ENCODE measurements at regions not wholly inside any gene's neighbourhood (a gene's known extent, or its start where the extent isn't known, plus 50 kb on each side); places are given as distances from the start of the nearest gene placed in this dataset.
A peak's percentile ranks its signal among the peaks of the same experiment; 100 is the strongest.

DNA sequence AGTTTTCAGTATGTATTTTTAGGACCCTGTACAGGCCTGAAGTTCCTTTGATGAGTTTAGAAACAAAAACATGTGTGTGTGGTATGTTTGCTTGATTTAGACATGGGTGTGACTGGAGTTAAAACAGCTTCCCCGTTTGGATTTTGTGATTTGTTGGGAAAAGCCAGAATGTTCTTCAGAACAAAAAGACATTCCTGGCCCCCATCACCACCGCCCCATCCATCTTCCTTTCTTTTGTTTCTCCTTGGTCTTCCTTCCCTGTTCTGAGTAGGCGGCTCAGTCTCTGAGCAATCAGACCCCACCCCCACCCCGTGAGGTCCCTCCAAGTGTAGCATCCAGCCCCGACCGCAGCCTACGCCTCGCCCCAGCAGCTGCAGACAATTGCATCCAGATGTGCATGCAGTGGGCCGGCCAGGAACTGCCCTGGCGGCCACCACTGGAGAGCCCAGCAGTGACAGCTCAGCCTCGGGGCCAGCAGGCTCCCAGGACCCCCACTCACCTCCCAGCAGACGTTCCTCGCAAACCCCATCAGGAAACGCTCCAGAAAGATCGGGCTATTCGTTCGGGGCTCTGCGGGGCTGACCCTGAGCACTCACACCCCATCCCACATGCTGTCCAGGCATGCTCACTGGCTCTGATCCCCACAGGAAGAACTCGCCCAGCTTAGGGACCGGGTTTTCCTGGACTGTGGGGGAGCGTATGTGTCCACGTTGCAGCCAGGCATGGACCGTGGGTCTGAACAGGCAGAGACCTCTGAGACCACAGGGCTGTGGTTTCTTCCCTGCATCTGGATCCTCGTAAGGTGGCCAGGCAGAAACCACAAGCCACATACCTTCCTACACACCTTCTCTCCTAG, 99.8 kb upstream of the CDH5 start:
- Histone ChIP-seq H3K36me3 (ENCODE audit: control insufficient read depth, insufficient read depth, low read length) (no peaks in the 10 kb centered on the region), H3K27me3 (ENCODE audit: control insufficient read depth, insufficient read depth, low read length) (no peaks in the 10 kb centered on the region), H3K4me3 (ENCODE audit: low read depth, low read length) (no peak overlapping the region)
- CTCF ChIA-PET: interaction anchor here (0.6 to 1.7 kb wide), 5 partner anchors 13 to 1920 kb away, joined by 3 to 6 read pairs (median 4); no protein-coding TSS in a partner anchor
- peak; percentile 74 for DNase-seq (ENCODE audit: low read depth)
- TF ChIP-seq, protein P1, sequence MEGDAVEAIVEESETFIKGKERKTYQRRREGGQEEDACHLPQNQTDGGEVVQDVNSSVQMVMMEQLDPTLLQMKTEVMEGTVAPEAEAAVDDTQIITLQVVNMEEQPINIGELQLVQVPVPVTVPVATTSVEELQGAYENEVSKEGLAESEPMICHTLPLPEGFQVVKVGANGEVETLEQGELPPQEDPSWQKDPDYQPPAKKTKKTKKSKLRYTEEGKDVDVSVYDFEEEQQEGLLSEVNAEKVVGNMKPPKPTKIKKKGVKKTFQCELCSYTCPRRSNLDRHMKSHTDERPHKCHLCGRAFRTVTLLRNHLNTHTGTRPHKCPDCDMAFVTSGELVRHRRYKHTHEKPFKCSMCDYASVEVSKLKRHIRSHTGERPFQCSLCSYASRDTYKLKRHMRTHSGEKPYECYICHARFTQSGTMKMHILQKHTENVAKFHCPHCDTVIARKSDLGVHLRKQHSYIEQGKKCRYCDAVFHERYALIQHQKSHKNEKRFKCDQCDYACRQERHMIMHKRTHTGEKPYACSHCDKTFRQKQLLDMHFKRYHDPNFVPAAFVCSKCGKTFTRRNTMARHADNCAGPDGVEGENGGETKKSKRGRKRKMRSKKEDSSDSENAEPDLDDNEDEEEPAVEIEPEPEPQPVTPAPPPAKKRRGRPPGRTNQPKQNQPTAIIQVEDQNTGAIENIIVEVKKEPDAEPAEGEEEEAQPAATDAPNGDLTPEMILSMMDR (IDR thresholded peaks at IDR 0.05; ENCODE audit: insufficient read depth, low read depth, low read length): peak; percentile 40; the same call in 1 of the 2 replicates
- POLR2A ChIA-PET: interaction anchor here (0.7 kb wide), 1 partner anchor 1147 kb away, joined by 3 read pairs; no protein-coding TSS in a partner anchor

DNA sequence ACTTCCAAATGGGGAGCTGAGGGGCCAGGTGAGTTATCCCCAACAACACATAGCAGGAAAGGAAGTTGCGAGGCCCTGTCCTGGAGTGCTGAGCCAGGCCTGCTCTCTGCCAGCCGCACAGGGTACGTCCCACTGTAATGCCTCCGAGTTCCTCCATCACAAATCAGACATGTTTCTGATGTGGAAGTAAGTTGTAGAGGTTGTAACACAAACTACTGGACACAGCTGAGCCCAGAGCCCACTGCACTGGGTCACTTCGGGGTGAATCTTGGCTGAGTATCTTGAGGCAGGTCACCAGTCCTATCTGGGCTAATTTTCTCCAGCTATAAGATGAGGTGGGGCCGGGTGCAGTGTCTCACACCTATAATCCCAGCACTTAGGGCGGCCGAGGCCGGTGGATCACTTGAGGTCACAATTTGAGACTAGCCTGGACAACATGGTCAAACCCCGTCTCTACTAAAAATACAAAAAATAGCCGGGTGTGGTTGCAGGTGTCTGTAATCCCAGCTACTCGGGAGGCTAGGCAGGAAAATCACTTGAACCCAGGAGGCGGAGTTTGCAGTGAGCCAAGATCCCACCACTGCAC, 100.8 kb upstream of the CDH5 start:
- no peak for DNase-seq (ENCODE audit: low read depth)
- no peak overlapping the region for H3K4me3 ChIP-seq (ENCODE audit: low read depth, low read length)
- TF ChIP-seq, protein P1 (IDR thresholded peaks at IDR 0.05; ENCODE audit: insufficient read depth, low read depth, low read length): no peak
- no peaks in the 10 kb centered on the region for H3K36me3 ChIP-seq (ENCODE audit: control insufficient read depth, insufficient read depth, low read length)
- POLR2A ChIA-PET: no interaction called here
- CTCF ChIA-PET: interaction anchor here (1.7 kb wide), 1 partner anchor 113 kb away, joined by 6 read pairs; no protein-coding TSS in a partner anchor
- H3K27me3 ChIP-seq (ENCODE audit: control insufficient read depth, insufficient read depth, low read length): no peaks in the 10 kb centered on the region

DNA sequence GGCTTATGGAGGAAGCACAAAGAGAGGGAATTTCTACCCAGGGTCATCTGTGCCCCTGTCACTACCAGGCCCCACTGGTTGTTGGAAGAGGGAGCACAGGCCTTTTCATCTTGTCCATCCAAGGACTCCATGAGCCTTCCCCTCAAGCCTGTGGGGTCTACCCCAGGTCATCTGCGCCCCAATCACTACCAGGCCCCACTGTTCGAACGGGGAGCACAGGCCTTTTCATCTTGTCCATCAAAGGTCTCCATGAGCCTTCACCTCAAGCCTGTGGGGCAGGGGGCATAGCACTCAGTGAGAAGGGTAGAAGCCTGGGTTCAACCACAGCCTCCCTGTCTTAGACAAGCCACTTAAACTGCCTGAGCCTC, 101.5 kb upstream of the CDH5 start:
- H3K36me3 ChIP-seq (ENCODE audit: control insufficient read depth, insufficient read depth, low read length): no peaks in the 10 kb centered on the region
- H3K4me3 ChIP-seq (ENCODE audit: low read depth, low read length): no peak overlapping the region
- POLR2A ChIA-PET: no interaction called here
- CTCF ChIA-PET: no interaction called here
- H3K27me3 ChIP-seq (ENCODE audit: control insufficient read depth, insufficient read depth, low read length): no peaks in the 10 kb centered on the region
- TF ChIP-seq, protein P1 (IDR thresholded peaks at IDR 0.05; ENCODE audit: insufficient read depth, low read depth, low read length): no peak
- no peak for DNase-seq (ENCODE audit: low read depth)

DNA sequence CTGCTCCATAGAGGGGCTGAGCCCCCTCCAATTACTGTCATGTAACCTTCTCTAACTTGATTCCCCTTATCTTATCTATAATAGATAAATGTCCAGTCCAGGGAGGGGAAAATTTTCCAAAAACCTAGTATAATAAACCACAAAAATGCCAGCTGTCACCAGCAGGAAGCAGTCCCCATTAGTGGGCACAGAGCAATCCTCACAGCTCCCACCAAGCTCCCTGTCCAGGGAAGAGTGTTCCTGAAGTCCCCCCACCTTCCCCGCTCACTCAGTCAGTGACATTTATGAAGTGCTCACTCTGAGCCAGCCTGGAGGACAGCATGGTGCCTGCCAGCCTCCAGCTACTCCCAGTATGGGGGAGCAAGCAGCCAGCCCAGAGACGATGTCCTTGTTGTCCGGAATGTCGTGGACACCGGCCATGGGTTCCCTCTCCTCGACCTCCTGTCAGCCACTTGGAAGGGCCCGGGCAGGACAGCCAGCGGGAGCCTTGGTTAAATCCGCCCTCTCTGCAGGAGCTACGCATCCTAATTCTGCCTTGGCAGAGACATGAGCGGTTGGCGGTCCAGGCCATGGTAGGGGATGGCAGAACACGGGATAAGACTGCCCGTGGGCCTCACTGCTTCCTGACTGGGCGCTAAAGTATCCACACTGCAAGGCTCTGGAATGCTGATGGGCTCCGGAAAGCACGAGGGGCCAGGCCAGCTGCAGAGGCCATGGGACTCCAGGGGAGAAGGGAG, 102.0 kb upstream of the CDH5 start:
- Histone ChIP-seq H3K4me3 (ENCODE audit: low read depth, low read length) (no peak overlapping the region), H3K27me3 (ENCODE audit: control insufficient read depth, insufficient read depth, low read length) (no peaks in the 10 kb centered on the region), H3K36me3 (ENCODE audit: control insufficient read depth, insufficient read depth, low read length) (no peaks in the 10 kb centered on the region)
- no peak for DNase-seq (ENCODE audit: low read depth)
- ChIA-PET POLR2A (no interaction called here), CTCF (no interaction called here)
- TF ChIP-seq, protein P1 (IDR thresholded peaks at IDR 0.05; ENCODE audit: insufficient read depth, low read depth, low read length): no peak

DNA sequence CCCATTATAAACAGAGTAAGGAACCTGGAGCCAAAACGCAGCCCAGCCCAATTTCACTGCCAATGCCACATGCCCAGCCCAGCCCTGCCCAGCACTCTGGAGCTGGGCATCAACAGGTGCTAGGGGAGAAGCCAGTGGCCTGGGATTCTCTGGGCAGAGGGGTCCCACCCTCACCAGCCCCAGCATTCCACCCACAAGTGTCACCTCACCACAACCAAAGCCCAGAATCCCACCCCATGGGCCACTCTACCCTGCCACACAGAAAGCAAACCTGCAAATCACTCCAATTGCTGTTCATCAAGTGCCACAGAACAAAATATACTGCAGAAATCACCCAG, 102.5 kb upstream of the CDH5 start:
- CTCF ChIA-PET: no interaction called here
- Histone ChIP-seq H3K27me3 (ENCODE audit: control insufficient read depth, insufficient read depth, low read length) (no peaks in the 10 kb centered on the region), H3K36me3 (ENCODE audit: control insufficient read depth, insufficient read depth, low read length) (no peaks in the 10 kb centered on the region), H3K4me3 (ENCODE audit: low read depth, low read length) (no peak overlapping the region)
- POLR2A ChIA-PET: no interaction called here
- DNase-seq (ENCODE audit: low read depth): no peak
- TF ChIP-seq, protein P1 (IDR thresholded peaks at IDR 0.05; ENCODE audit: insufficient read depth, low read depth, low read length): no peak
